Esophagus muscularis mucosa (tissue), 3 donors: ENCODE measurements at regions not wholly inside any gene's neighbourhood (a gene's known extent, or its start where the extent isn't known, plus 50 kb on each side); places are given as distances from the start of the nearest gene placed in this dataset.

Experiments
- CTCF ChIP-seq, 3 experiments: fragments of 200-600 bp in 2 of 3; fragments of 450-650 bp in 1 of 3; sonication (generic) in 2 of 3; IDR thresholded peaks; one replicate each; pipeline ENCODE4 v1.5.1; 2017 to 2019; ENCODE audit warnings: antibody characterized with exemption in 3 of 3, mild to moderate bottlenecking in 2 of 3, moderate library complexity in 1 of 3
- POLR2A ChIP-seq: fragments of 450-650 bp; IDR thresholded peaks from one replicate; pipeline ENCODE4 v1.6.1; 2017; ENCODE audit warnings: antibody characterized with exemption, moderate library complexity, mild to moderate bottlenecking, low read depth
- POLR2AphosphoS5 ChIP-seq, 2 donors: sonication (generic); formaldehyde crosslinking; IDR thresholded peaks; one replicate each; pipeline ENCODE4 v1.6.1; 2017; ENCODE audit warnings: antibody characterized with exemption in 2 of 2

GRCh38 chr18:22349966-22350365, 67.7 kb downstream of the CTAGE1 start:
- TF ChIP-seq CTCF (IDR thresholded peaks at IDR 0.05) (no peak), POLR2A (no peak), POLR2AphosphoS5 (IDR thresholded peaks at IDR 0.05) (no peak)
